Lower leg skin (tissue), 4 donors: ENCODE measurements at regions not wholly inside any gene's neighbourhood (a gene's known extent, or its start where the extent isn't known, plus 50 kb on each side); places are given as distances from the start of the nearest gene placed in this dataset.

Experiments
- DNase-seq, 2 donors: peaks; one replicate each; pipeline ENCODE4 v3.0.0-alpha.2; 2019; ENCODE audit warnings: low spot score in 2 of 2
- H3K4me3 ChIP-seq: fragments of 200-600 bp; sonication (generic); 2 replicates; pipeline ENCODE4 v1.5.1; 2017; ENCODE audit warnings: mild to moderate bottlenecking, low read depth; ENCODE audit not compliant: poor library complexity, severe bottlenecking
- POLR2A ChIP-seq, 2 donors: fragments of 450-650 bp; IDR thresholded peaks; one replicate each; pipeline ENCODE4 v1.6.1; 2016 to 2017; ENCODE audit warnings: antibody characterized with exemption in 2 of 2, mild to moderate bottlenecking in 1 of 2, moderate library complexity in 1 of 2
- WGBS, 2 donors: methylation state at CpG; one replicate each; pipeline ENCODE4 v1.1.5; 2018; 5-methylcytosine and 5-hydroxymethylcytosine counted together
- intact Hi-C: fragments of 100-400 bp; cut with DNase I; formaldehyde crosslinking; loops from one replicate; pipeline ENCODE4 v1.15.0; 2023; ENCODE audit warnings: low total_unique reads
- TF ChIP-seq, protein P1 (sequence below), 3 donors: fragments of 450-650 bp; IDR thresholded peaks; one replicate each; pipeline ENCODE4 v1.5.1; 2016; ENCODE audit warnings: antibody characterized with exemption in 3 of 3, mild to moderate bottlenecking in 3 of 3, moderate library complexity in 2 of 3

DNA sequence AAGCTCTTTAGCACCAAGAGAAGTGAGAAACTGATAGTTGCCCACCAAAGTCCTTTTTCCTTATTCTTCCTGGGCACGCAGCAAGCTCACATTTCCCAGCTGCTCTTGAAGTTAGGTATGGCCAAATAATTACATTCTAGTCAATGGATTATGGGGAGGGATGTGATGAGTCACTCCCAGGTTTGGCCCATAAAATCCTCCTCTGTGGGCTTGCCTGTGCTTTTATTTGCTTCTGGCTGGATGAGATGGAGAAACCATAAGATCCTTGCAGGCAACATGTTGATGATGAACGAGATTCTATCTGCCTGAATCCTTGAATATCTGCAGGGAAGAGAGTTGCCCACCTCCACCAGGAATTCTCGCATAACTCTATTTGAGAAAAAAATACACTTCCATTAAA, 568.3 kb upstream of the SALL1 start:
- TF ChIP-seq POLR2A (IDR thresholded peaks at IDR 0.05) = no peak
- TF ChIP-seq, protein P1, sequence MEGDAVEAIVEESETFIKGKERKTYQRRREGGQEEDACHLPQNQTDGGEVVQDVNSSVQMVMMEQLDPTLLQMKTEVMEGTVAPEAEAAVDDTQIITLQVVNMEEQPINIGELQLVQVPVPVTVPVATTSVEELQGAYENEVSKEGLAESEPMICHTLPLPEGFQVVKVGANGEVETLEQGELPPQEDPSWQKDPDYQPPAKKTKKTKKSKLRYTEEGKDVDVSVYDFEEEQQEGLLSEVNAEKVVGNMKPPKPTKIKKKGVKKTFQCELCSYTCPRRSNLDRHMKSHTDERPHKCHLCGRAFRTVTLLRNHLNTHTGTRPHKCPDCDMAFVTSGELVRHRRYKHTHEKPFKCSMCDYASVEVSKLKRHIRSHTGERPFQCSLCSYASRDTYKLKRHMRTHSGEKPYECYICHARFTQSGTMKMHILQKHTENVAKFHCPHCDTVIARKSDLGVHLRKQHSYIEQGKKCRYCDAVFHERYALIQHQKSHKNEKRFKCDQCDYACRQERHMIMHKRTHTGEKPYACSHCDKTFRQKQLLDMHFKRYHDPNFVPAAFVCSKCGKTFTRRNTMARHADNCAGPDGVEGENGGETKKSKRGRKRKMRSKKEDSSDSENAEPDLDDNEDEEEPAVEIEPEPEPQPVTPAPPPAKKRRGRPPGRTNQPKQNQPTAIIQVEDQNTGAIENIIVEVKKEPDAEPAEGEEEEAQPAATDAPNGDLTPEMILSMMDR (IDR thresholded peaks at IDR 0.05) = no peak
- no peak for DNase-seq
- H3K4me3 ChIP-seq = no peak overlapping the region
- intact Hi-C loops = no loop called here
- 83 to 84% methylated on average over 3 of the region's 3 CpGs for WGBS, 2 donors

DNA sequence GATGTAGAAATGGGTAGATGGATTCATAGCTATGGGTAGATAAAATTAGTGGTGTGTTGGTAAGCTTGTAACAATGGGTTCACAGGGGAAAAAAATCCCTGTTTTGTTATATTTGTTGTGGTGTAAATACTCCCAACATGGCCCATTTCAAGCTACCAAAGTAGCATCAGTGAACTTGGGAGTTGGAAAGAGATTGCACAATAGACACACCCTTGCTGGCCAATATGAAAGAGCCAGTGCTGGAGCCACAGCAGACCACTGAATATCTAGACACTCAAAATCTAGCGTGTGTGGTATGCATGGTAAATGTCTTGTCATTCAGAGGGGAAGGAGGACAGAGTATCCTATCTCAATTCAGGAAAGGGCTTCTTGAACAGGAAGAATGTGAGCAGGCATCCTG, 565.1 kb upstream of the SALL1 start:
- no peak for DNase-seq
- no peak for TF ChIP-seq POLR2A (IDR thresholded peaks at IDR 0.05)
- TF ChIP-seq, protein P1 (IDR thresholded peaks at IDR 0.05) = no peak
- WGBS, 2 donors = 84 to 88% methylated on average over 1 of the region's 1 CpG
- H3K4me3 ChIP-seq = no peak overlapping the region
- intact Hi-C loops = no loop called here

DNA sequence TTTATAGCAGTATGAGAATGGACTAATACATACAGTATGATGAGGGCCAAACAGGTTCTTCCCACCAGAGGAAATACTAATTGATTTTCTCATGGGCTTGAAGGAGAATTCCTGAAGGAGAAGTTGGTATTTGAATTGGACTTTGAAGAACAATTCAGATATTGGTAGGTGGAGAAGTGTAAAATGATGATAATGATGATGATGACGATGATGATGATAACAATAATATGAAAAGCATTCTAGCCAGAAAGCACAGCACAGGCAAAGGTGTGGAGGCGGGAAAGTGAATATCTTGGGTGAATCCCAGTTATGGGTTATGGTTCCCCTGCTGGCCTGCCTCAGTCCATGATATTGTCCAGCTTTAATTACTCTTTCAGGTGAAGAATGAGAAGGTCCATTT, 562.4 kb upstream of the SALL1 start:
- intact Hi-C loops = no loop called here
- WGBS, 2 donors = 81 to 89% methylated on average over 2 of the region's 2 CpGs
- DNase-seq = no peak
- H3K4me3 ChIP-seq = no peak overlapping the region
- TF ChIP-seq, protein P1 (IDR thresholded peaks at IDR 0.05) = no peak
- TF ChIP-seq POLR2A (IDR thresholded peaks at IDR 0.05) = no peak

DNA sequence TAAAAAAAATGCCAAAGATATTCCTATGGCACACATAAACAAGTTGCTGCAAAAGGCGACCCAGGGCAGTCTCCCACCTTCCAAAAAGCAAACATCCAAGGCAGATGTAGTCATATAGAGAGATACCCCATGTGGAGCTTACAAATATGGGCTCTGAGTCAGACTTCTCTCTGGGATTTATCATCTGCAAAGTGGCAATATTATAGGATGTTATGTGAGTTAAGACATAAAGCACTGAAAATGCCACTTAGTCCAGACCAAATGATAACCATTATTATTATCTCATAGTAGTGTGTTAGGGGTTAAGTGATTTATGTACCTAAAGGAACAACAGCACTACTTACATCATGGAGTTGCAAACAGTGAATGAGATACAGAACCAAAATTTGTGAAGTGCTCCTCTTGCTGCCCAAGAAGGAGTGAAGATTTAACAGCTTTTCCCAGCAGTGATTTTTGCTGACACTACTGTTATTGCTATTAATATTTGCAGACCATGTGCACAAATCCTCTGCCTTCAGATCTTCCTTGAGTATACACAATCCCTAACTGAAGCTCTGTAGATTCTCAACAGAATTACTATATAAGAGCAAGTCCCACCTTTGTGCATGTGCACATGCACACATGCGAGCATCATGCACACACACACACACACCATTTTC, 560.0 kb upstream of the SALL1 start:
- intact Hi-C loops = no loop called here
- 81 to 85% methylated on average over 2 of the region's 2 CpGs for WGBS, 2 donors
- TF ChIP-seq, protein P1 (IDR thresholded peaks at IDR 0.05) = no peak
- TF ChIP-seq POLR2A (IDR thresholded peaks at IDR 0.05) = no peak
- no peak overlapping the region for H3K4me3 ChIP-seq
- no peak for DNase-seq

DNA sequence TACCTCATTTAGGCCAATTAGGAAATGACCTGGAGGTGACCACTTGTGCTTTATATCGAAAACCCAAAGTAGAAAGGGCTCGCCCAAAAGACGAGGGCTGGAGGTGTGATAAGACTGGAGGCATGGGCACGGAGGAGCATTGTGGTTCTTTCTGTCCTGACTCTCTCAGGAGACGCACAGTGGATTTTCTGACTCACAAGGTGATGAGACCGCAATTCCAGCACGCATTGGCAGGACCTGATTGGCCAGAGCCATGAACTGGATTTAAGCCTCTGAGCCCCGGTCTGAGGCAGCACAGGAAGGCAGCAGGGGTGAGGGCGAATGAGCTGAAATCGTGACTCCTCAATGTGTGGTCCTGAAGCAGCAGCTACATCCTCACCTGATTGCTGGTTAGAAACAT, 559.1 kb upstream of the SALL1 start:
- intact Hi-C loops = no loop called here
- no peak for DNase-seq
- H3K4me3 ChIP-seq = no peak overlapping the region
- WGBS, 2 donors = 73 to 86% methylated on average over 10 of the region's 10 CpGs
- TF ChIP-seq, protein P1 (IDR thresholded peaks at IDR 0.05) = no peak
- TF ChIP-seq POLR2A (IDR thresholded peaks at IDR 0.05) = no peak

DNA sequence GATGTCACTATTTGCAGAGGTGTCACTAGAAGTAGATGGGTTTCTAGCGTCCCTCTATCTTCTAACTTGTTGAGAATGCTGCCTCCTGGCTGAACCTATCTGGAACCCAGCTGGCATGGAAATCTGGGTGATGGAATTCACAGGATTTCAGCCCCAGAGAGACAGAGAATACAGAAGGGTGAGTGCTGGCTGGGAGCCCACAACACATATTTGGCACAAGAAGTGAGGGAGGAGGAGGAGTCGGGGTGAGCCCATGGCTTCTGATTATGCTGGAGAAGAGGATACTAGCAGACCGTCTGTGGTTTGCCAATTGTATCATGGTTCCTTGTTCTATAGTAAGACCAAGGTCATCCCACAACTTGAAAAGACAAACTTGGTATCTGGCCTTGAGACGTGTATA, 557.8 kb upstream of the SALL1 start:
- no peak overlapping the region for H3K4me3 ChIP-seq

More for the DNA sequence above, 557.8 kb upstream of the SALL1 start:
- intact Hi-C loops = no loop called here
- WGBS, 2 donors = 50 to 56% methylated on average over 4 of the region's 4 CpGs
- TF ChIP-seq, protein P1 (IDR thresholded peaks at IDR 0.05) = no peak
- TF ChIP-seq POLR2A (IDR thresholded peaks at IDR 0.05) = no peak
- no peak for DNase-seq
